H9 (cell line): ENCODE measurements at regions not wholly inside any gene's neighbourhood (a gene's known extent, or its start where the extent isn't known, plus 50 kb on each side); places are given as distances from the start of the nearest gene placed in this dataset.

Source experiments
- DNase-seq: peaks from one replicate; pipeline ENCODE4 v3.0.0-alpha.2; 2017
- H2AFZ ChIP-seq: one replicate; pipeline ENCODE4 v1.6.1; 2013; ENCODE audit warnings: mild to moderate bottlenecking, low read length, control low read depth, moderate library complexity
- H2AK5ac ChIP-seq: 2 replicates; pipeline ENCODE4 v1.6.1; 2013; ENCODE audit warnings: low read length, control low read depth, mixed read lengths; ENCODE audit not compliant: insufficient read length
- H2BK120ac ChIP-seq: one replicate; pipeline ENCODE4 v1.6.1; 2013; ENCODE audit warnings: low read depth, mild to moderate bottlenecking, low read length, control low read depth, inconsistent platforms; ENCODE audit not compliant: poor library complexity, severe bottlenecking
- H2BK12ac ChIP-seq: 2 replicates; pipeline ENCODE4 v1.6.1; 2013; ENCODE audit warnings: low read length, control low read depth, mixed read lengths, low read depth; ENCODE audit not compliant: insufficient read length
- H2BK15ac ChIP-seq: 2 replicates; pipeline ENCODE4 v1.6.1; 2013; ENCODE audit warnings: low read depth, low read length, control low read depth
- H2BK20ac ChIP-seq: one replicate; pipeline ENCODE4 v1.6.1; 2013; ENCODE audit warnings: low read depth, mild to moderate bottlenecking, low read length, control low read depth, inconsistent platforms; ENCODE audit not compliant: poor library complexity, severe bottlenecking
- H2BK5ac ChIP-seq: 2 replicates; pipeline ENCODE4 v1.6.1; 2013; ENCODE audit warnings: low read length, control low read depth, mixed read lengths; ENCODE audit not compliant: insufficient read length
- H3K14ac ChIP-seq: 2 replicates; pipeline ENCODE4 v1.6.1; 2013; ENCODE audit warnings: low read length, control low read depth; ENCODE audit not compliant: insufficient read depth
- H3K18ac ChIP-seq: 2 replicates; pipeline ENCODE4 v1.6.1; 2013; ENCODE audit warnings: low read depth, mild to moderate bottlenecking, mixed read lengths, low read length, control low read depth; ENCODE audit not compliant: insufficient read length
- H3K23ac ChIP-seq: 2 replicates; pipeline ENCODE4 v1.6.1; 2013; ENCODE audit warnings: low read length, control low read depth, mixed read lengths, low read depth; ENCODE audit not compliant: insufficient read length
- H3K23me2 ChIP-seq: 2 replicates; pipeline ENCODE4 v1.6.1; 2013; ENCODE audit warnings: low read depth, mild to moderate bottlenecking, mixed read lengths, low read length, control low read depth; ENCODE audit not compliant: insufficient read length, poor library complexity, severe bottlenecking
- H3K27ac ChIP-seq: 2 replicates; pipeline ENCODE4 v1.5.1; 2013; ENCODE audit warnings: low read length, control low read depth, mixed read lengths, low read depth; ENCODE audit not compliant: insufficient read length
- H3K27me3 ChIP-seq: 2 replicates; pipeline ENCODE4 v1.6.1; 2013; ENCODE audit warnings: low read length, control low read depth, inconsistent platforms; ENCODE audit not compliant: insufficient read depth
- H3K4ac ChIP-seq: 2 replicates; pipeline ENCODE4 v1.6.1; 2013; ENCODE audit warnings: low read depth, mild to moderate bottlenecking, control low read depth, inconsistent platforms, low read length, moderate library complexity
- H3K4me1 ChIP-seq: 2 replicates; pipeline ENCODE4 v1.6.1; 2013; ENCODE audit warnings: low read length, control low read depth, inconsistent platforms; ENCODE audit not compliant: insufficient read depth
- H3K4me2 ChIP-seq: 2 replicates; pipeline ENCODE4 v1.6.1; 2013; ENCODE audit warnings: low read length, control low read depth, mixed read lengths; ENCODE audit not compliant: insufficient read length, insufficient read depth
- H3K56ac ChIP-seq: 2 replicates; pipeline ENCODE4 v1.6.1; 2013; ENCODE audit warnings: low read depth, mild to moderate bottlenecking, mixed read lengths, low read length, control low read depth; ENCODE audit not compliant: insufficient read length
- H3K79me1 ChIP-seq: 2 replicates; pipeline ENCODE4 v1.6.1; 2013; ENCODE audit warnings: low read depth, mild to moderate bottlenecking, moderate library complexity, low read length, control low read depth, inconsistent platforms; ENCODE audit not compliant: insufficient read depth, poor library complexity, severe bottlenecking
- H3K79me2 ChIP-seq: 2 replicates; pipeline ENCODE4 v1.6.1; 2013; ENCODE audit warnings: low read length, control low read depth, inconsistent platforms; ENCODE audit not compliant: insufficient read depth
- H3K9ac ChIP-seq: 2 replicates; pipeline ENCODE4 v1.6.1; 2013; ENCODE audit warnings: low read length, control low read depth, mixed read lengths; ENCODE audit not compliant: insufficient read length; ENCODE audit errors: extremely low read depth
- H3K9me3 ChIP-seq: one replicate; pipeline ENCODE4 v1.6.1; 2013; ENCODE audit warnings: low read depth, low read length, inconsistent platforms; ENCODE audit not compliant: control insufficient read depth
- H3T11ph ChIP-seq: one replicate; pipeline ENCODE4 v1.6.1; 2013; ENCODE audit warnings: mild to moderate bottlenecking, low read length, control low read depth, inconsistent platforms
- H4K20me1 ChIP-seq: one replicate; pipeline ENCODE4 v1.6.1; 2013; ENCODE audit not compliant: control insufficient read depth, insufficient read length, insufficient read depth
- H4K5ac ChIP-seq: 2 replicates; pipeline ENCODE4 v1.6.1; 2013; ENCODE audit warnings: low read depth, mild to moderate bottlenecking, mixed read lengths, low read length, control low read depth; ENCODE audit not compliant: insufficient read length
- H4K8ac ChIP-seq: replicated peaks from 2 replicates; pipeline ENCODE4 v1.6.1; 2013; ENCODE audit warnings: low read length, control low read depth, mixed read lengths, low read depth; ENCODE audit not compliant: insufficient read length
- H4K91ac ChIP-seq: 2 replicates; pipeline ENCODE4 v1.6.1; 2013; ENCODE audit warnings: low read depth, mild to moderate bottlenecking, moderate library complexity, mixed read lengths, low read length, control low read depth; ENCODE audit not compliant: insufficient read length
- H3K27ac Mint-ChIP-seq, 3 experiments: 2 replicates in 2 of 3; 3 replicates in 1 of 3; pipeline ENCODE4 v1.8.0; 2020 to 2021; ENCODE audit warnings: mixed read lengths in 3 of 3, mild to moderate bottlenecking in 1 of 3, moderate library complexity in 1 of 3
- H3K27me3 Mint-ChIP-seq: 2 replicates; pipeline ENCODE4 v1.8.0; 2021; ENCODE audit warnings: low read depth, mild to moderate bottlenecking, moderate library complexity, mixed read lengths
- H3K36me3 Mint-ChIP-seq, 3 experiments: 2 replicates in 2 of 3; 3 replicates in 1 of 3; pipeline ENCODE4 v1.8.0; 2020 to 2021; ENCODE audit warnings: low read depth in 3 of 3, mixed read lengths in 3 of 3; ENCODE audit not compliant: insufficient read depth in 1 of 3
- H3K4me1 Mint-ChIP-seq, 2 experiments: 2 replicates each; pipeline ENCODE4 v1.8.0; 2020; ENCODE audit warnings: mixed read lengths in 2 of 2
- H3K4me3 Mint-ChIP-seq, 2 experiments: 2 replicates in 1 of 2; 3 replicates in 1 of 2; pipeline ENCODE4 v1.8.0; 2020 to 2021; ENCODE audit warnings: mild to moderate bottlenecking in 2 of 2, mixed read lengths in 2 of 2, moderate library complexity in 1 of 2
- H3K9me3 Mint-ChIP-seq, 2 experiments: 2 replicates in 1 of 2; 3 replicates in 1 of 2; pipeline ENCODE4 v1.8.0; 2020; ENCODE audit warnings: mild to moderate bottlenecking in 2 of 2, mixed read lengths in 2 of 2, moderate library complexity in 1 of 2
- WGBS: extraction: QIAGEN DNeasy Blood & Tissue Kit; methylation state at CpG from one replicate; pipeline ENCODE4 v1.1.7; 2013; ENCODE audit warnings: missing lambda C conversion rate, low lambda C conversion rate, mixed read lengths; ENCODE audit not compliant: insufficient read length; ENCODE audit errors: extremely low coverage; 5-methylcytosine and 5-hydroxymethylcytosine counted together
- TF ChIP-seq, protein P1 (sequence below): fragments of 200-600 bp; sonication (generic); conservative IDR thresholded peaks from 3 replicates; pipeline ENCODE4 v1.8.0; 2021; ENCODE audit warnings: antibody characterized with exemption, mild to moderate bottlenecking

DNA sequence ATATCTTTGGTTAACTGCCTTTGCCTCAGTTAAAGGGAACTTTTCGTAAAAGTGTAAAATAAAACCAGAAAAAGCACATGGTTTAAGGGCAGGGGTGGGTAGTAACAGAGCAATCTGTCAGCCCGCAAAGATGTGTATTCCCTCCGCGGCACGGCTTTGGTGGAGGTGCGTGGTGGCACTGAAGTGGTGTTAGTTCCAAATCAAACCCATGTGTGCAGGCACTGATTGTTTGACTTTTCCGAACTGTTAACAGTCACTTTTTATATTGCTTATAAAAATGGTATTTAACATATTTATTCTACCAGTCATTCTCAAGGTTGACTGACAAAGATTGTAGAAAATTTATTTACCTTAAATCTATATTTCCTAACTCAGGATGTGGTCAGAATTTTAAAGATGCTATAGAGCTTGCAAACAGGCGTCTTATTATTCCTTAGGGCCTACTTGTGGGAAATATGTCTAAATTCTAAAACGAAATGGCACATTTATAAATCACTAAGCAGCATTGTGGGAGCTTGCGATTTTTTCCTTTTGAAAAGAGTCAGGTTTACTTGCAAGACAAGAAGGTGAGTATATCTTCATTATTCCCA, 272.7 kb upstream of the PCDH18 start:
- no peak overlapping the region for H3K9ac ChIP-seq
- no peaks in the 10 kb centered on the region for H3K27me3 Mint-ChIP-seq
- H3K79me2 ChIP-seq, result no peaks in the 10 kb centered on the region
- H3T11ph ChIP-seq, result no peak overlapping the region
- no peak overlapping the region for H2BK12ac ChIP-seq
- no peak overlapping the region for H3K4me2 ChIP-seq
- no peak overlapping the region for H4K5ac ChIP-seq
- no peak overlapping the region for H4K91ac ChIP-seq
- no CpG with 5 or more reads among the region's 10 CpGs for whole genome bisulfite sequencing
- no peaks in the 10 kb centered on the region; a peak in 1 of 5 replicates for H3K9me3 Mint-ChIP-seq
- H3K27me3 ChIP-seq, result no peaks in the 10 kb centered on the region
- H4K20me1 ChIP-seq, result no peaks in the 10 kb centered on the region
- H3K27ac ChIP-seq, result no peak overlapping the region
- no peak for DNase-seq
- no peak overlapping the region for H4K8ac ChIP-seq
- no peak overlapping the region for H2AFZ ChIP-seq
- H3K4me1 ChIP-seq, result no peaks in the 10 kb centered on the region
- no peak overlapping the region for H3K56ac ChIP-seq
- no peak overlapping the region for H3K27ac Mint-ChIP-seq
- H3K14ac ChIP-seq, result no peak overlapping the region
- no peak overlapping the region for H2AK5ac ChIP-seq
- no peak overlapping the region for H3K4ac ChIP-seq
- H3K4me1 Mint-ChIP-seq, result no peaks in the 10 kb centered on the region
- H2BK120ac ChIP-seq, result no peak overlapping the region
- no peak overlapping the region for H2BK5ac ChIP-seq
- TF ChIP-seq, protein P1, sequence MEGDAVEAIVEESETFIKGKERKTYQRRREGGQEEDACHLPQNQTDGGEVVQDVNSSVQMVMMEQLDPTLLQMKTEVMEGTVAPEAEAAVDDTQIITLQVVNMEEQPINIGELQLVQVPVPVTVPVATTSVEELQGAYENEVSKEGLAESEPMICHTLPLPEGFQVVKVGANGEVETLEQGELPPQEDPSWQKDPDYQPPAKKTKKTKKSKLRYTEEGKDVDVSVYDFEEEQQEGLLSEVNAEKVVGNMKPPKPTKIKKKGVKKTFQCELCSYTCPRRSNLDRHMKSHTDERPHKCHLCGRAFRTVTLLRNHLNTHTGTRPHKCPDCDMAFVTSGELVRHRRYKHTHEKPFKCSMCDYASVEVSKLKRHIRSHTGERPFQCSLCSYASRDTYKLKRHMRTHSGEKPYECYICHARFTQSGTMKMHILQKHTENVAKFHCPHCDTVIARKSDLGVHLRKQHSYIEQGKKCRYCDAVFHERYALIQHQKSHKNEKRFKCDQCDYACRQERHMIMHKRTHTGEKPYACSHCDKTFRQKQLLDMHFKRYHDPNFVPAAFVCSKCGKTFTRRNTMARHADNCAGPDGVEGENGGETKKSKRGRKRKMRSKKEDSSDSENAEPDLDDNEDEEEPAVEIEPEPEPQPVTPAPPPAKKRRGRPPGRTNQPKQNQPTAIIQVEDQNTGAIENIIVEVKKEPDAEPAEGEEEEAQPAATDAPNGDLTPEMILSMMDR, result no peak
- no peak overlapping the region for H3K23ac ChIP-seq
- H3K4me3 Mint-ChIP-seq, result no peak overlapping the region
- no peaks in the 10 kb centered on the region for H3K23me2 ChIP-seq
- H2BK15ac ChIP-seq, result no peak overlapping the region
- no peaks in the 10 kb centered on the region for H3K9me3 ChIP-seq
- H2BK20ac ChIP-seq, result no peak overlapping the region
- no peaks in the 10 kb centered on the region for H3K36me3 Mint-ChIP-seq
- H3K79me1 ChIP-seq, result no peaks in the 10 kb centered on the region
- no peak overlapping the region for H3K18ac ChIP-seq
